SHP77 (cell line): ENCODE measurements at regions not wholly inside any gene's neighbourhood (a gene's known extent, or its start where the extent isn't known, plus 50 kb on each side); places are given as distances from the start of the nearest gene placed in this dataset.

Experiments used
- DNase-seq, 2 experiments: peaks; one replicate each; lab custom pipeline; 2025; lab: John Stamatoyannopoulos, UW

GRCh38 chr5:57334475-57334874 lies 148.1 kb downstream of the ACTBL2 start:
- no peak for DNase-seq

GRCh38 chr5:57332361-57332760 lies 150.2 kb downstream of the ACTBL2 start:
- no peak for DNase-seq

GRCh38 chr5:57327561-57328367 lies 153.9 kb downstream of the GPBP1 start:
- no peak for DNase-seq

- no peak for DNase-seq
Observed at GRCh38 chr5:57325678-57326397, 152.0 kb downstream of the GPBP1 start.

GRCh38 chr5:57324861-57325260 lies 151.0 kb downstream of the GPBP1 start:
- DNase-seq: no peak

- DNase-seq: no peak
Observed at GRCh38 chr5:57324181-57324580, 150.3 kb downstream of the GPBP1 start.

GRCh38 chr5:57320582-57320981 lies 146.7 kb downstream of the GPBP1 start:
- DNase-seq: no peak

GRCh38 chr5:57319628-57320027 lies 145.8 kb downstream of the GPBP1 start:
- no peak for DNase-seq

GRCh38 chr5:57318251-57318650 lies 144.4 kb downstream of the GPBP1 start:
- no peak for DNase-seq

GRCh38 chr5:57317341-57317740 lies 143.5 kb downstream of the GPBP1 start:
- no peak for DNase-seq

GRCh38 chr5:57316798-57317327 lies 143.0 kb downstream of the GPBP1 start:
- no peak for DNase-seq

- DNase-seq: no peak
Observed at GRCh38 chr5:57315941-57316340, 142.1 kb downstream of the GPBP1 start.
